Fibroblast of the aortic adventitia (primary cell): ENCODE measurements at regions not wholly inside any gene's neighbourhood (a gene's known extent, or its start where the extent isn't known, plus 50 kb on each side); places are given as distances from the start of the nearest gene placed in this dataset.

ENCODE experiments used
- DNase-seq: peaks from one replicate; pipeline ENCODE4 v3.0.0-alpha.2; 2010; ENCODE audit warnings: low read depth
- H3K4me3 ChIP-seq: 2 replicates; pipeline ENCODE4 v1.5.1; 2011; ENCODE audit warnings: low read depth, mild to moderate bottlenecking, control low read depth, low read length, moderate library complexity
- TF ChIP-seq, protein P1 (sequence below): IDR thresholded peaks from 2 replicates; pipeline ENCODE4 v1.5.1; 2011; ENCODE audit warnings: mild to moderate bottlenecking, low read length, control low read depth, inconsistent platforms; ENCODE audit not compliant: insufficient read depth

DNA sequence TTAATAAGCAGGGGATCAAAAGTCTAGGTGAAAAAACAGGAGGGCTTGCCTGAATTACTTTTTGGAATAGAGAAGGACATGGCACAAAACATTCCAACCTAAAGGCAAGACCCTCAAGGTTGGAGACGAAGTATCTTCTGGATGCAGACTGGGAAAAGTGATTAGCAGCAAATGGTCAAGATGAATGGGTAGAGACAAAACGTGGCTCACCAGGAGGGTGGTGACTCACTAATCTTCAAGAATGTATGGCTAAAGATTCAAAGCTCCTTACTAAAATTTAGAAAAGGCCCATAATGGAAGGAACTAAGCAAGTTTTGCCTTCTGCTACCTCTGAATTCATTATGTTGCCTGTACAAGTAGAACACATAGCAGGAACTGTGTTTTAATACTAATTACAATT lies 469.5 kb upstream of the RBFOX1 start:
- H3K4me3 ChIP-seq: no peak overlapping the region
- TF ChIP-seq, protein P1, sequence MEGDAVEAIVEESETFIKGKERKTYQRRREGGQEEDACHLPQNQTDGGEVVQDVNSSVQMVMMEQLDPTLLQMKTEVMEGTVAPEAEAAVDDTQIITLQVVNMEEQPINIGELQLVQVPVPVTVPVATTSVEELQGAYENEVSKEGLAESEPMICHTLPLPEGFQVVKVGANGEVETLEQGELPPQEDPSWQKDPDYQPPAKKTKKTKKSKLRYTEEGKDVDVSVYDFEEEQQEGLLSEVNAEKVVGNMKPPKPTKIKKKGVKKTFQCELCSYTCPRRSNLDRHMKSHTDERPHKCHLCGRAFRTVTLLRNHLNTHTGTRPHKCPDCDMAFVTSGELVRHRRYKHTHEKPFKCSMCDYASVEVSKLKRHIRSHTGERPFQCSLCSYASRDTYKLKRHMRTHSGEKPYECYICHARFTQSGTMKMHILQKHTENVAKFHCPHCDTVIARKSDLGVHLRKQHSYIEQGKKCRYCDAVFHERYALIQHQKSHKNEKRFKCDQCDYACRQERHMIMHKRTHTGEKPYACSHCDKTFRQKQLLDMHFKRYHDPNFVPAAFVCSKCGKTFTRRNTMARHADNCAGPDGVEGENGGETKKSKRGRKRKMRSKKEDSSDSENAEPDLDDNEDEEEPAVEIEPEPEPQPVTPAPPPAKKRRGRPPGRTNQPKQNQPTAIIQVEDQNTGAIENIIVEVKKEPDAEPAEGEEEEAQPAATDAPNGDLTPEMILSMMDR: no peak

GRCh38 chr16:6861815-6862477 lies 470.7 kb upstream of the RBFOX1 start:
- no peak overlapping the region for H3K4me3 ChIP-seq
- TF ChIP-seq, protein P1: no peak
- no peak for DNase-seq

More for the DNA sequence above, 469.5 kb upstream of the RBFOX1 start:
- DNase-seq: no peak

- DNase-seq: no peak
- H3K4me3 ChIP-seq: no peak overlapping the region
- TF ChIP-seq, protein P1: no peak
These were observed 471.4 kb upstream of the RBFOX1 start for GRCh38 chr16:6861135-6861814.

GRCh38 chr16:6857575-6857974 lies 475.1 kb upstream of the RBFOX1 start:
- H3K4me3 ChIP-seq: no peak overlapping the region
- TF ChIP-seq, protein P1: no peak
- no peak for DNase-seq

- H3K4me3 ChIP-seq: no peak overlapping the region
- TF ChIP-seq, protein P1: no peak
- DNase-seq: no peak
These were observed 476.1 kb upstream of the RBFOX1 start for GRCh38 chr16:6856578-6856977.

- no peak overlapping the region for H3K4me3 ChIP-seq
- DNase-seq: no peak
- TF ChIP-seq, protein P1: no peak
These were observed 479.1 kb upstream of the RBFOX1 start for GRCh38 chr16:6853565-6853964.
